Osteoblast (primary cell): ENCODE measurements at regions not wholly inside any gene's neighbourhood (a gene's known extent, or its start where the extent isn't known, plus 50 kb on each side); places are given as distances from the start of the nearest gene placed in this dataset.

Source experiments
- DNase-seq: peaks from one replicate; pipeline ENCODE4 v3.0.0; 2011; ENCODE audit warnings: low spot score, mixed read lengths; ENCODE audit not compliant: insufficient read length; ENCODE audit errors: missing footprints
- H2AFZ ChIP-seq: 2 replicates; pipeline ENCODE4 v1.6.0; 2011; ENCODE audit warnings: mild to moderate bottlenecking, low read length
- H3K27ac ChIP-seq: 2 replicates; pipeline ENCODE4 v1.5.1; 2011; ENCODE audit warnings: mild to moderate bottlenecking, low read depth, low read length, moderate library complexity
- H3K27me3 ChIP-seq: 2 replicates; pipeline ENCODE4 v1.6.0; 2012; ENCODE audit warnings: mild to moderate bottlenecking, control low read depth, inconsistent platforms, low read length, moderate library complexity; ENCODE audit not compliant: insufficient read depth
- H3K36me3 ChIP-seq: 2 replicates; pipeline ENCODE4 v1.5.1; 2011; ENCODE audit warnings: mild to moderate bottlenecking, low read length, control low read depth, moderate library complexity; ENCODE audit not compliant: insufficient read depth
- H3K4me1 ChIP-seq: 2 replicates; pipeline ENCODE4 v1.5.1; 2011; ENCODE audit warnings: mild to moderate bottlenecking, low read length, control low read depth, moderate library complexity; ENCODE audit not compliant: insufficient read depth
- H3K4me2 ChIP-seq: 2 replicates; pipeline ENCODE4 v1.6.0; 2011; ENCODE audit warnings: mild to moderate bottlenecking, low read length; ENCODE audit not compliant: insufficient read depth
- H3K4me3 ChIP-seq: fragments of 200-600 bp; sonication (generic); 3 replicates; pipeline ENCODE4 v1.5.1; 2012; ENCODE audit warnings: mild to moderate bottlenecking, low read length, inconsistent platforms; ENCODE audit not compliant: insufficient read depth
- H3K79me2 ChIP-seq: 2 replicates; pipeline ENCODE4 v1.6.0; 2012; ENCODE audit warnings: mild to moderate bottlenecking, low read length, control low read depth, inconsistent platforms; ENCODE audit not compliant: insufficient read depth
- H3K9me3 ChIP-seq: 2 replicates; pipeline ENCODE4 v1.5.1; 2011; ENCODE audit warnings: low read depth, low read length, control low read depth
- H4K20me1 ChIP-seq: 2 replicates; pipeline ENCODE4 v1.6.0; 2012; ENCODE audit warnings: mild to moderate bottlenecking, low read length, control low read depth; ENCODE audit not compliant: insufficient read depth
- TF ChIP-seq, protein P1 (sequence below): IDR thresholded peaks from 2 replicates; pipeline ENCODE4 v1.5.1; 2011; ENCODE audit warnings: mild to moderate bottlenecking, low read depth, low read length, moderate library complexity; ENCODE audit errors: extremely low read depth

GRCh38 chr15:95883064-95883463, 447.4 kb upstream of the NR2F2 start:
- no peaks in the 10 kb centered on the region for H3K36me3 ChIP-seq
- no peaks in the 10 kb centered on the region for H3K27me3 ChIP-seq
- peaks cover 2% of the 10 kb centered on the region for H3K4me1 ChIP-seq
- no peaks in the 10 kb centered on the region for H3K79me2 ChIP-seq
- no peaks in the 10 kb centered on the region for H3K9me3 ChIP-seq
- DNase-seq = no peak
- H2AFZ ChIP-seq = no peak overlapping the region
- no peak overlapping the region for H3K27ac ChIP-seq
- H4K20me1 ChIP-seq = no peaks in the 10 kb centered on the region
- no peak overlapping the region for H3K4me3 ChIP-seq
- H3K4me2 ChIP-seq = no peak overlapping the region
- TF ChIP-seq, protein P1, sequence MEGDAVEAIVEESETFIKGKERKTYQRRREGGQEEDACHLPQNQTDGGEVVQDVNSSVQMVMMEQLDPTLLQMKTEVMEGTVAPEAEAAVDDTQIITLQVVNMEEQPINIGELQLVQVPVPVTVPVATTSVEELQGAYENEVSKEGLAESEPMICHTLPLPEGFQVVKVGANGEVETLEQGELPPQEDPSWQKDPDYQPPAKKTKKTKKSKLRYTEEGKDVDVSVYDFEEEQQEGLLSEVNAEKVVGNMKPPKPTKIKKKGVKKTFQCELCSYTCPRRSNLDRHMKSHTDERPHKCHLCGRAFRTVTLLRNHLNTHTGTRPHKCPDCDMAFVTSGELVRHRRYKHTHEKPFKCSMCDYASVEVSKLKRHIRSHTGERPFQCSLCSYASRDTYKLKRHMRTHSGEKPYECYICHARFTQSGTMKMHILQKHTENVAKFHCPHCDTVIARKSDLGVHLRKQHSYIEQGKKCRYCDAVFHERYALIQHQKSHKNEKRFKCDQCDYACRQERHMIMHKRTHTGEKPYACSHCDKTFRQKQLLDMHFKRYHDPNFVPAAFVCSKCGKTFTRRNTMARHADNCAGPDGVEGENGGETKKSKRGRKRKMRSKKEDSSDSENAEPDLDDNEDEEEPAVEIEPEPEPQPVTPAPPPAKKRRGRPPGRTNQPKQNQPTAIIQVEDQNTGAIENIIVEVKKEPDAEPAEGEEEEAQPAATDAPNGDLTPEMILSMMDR = no peak

DNA sequence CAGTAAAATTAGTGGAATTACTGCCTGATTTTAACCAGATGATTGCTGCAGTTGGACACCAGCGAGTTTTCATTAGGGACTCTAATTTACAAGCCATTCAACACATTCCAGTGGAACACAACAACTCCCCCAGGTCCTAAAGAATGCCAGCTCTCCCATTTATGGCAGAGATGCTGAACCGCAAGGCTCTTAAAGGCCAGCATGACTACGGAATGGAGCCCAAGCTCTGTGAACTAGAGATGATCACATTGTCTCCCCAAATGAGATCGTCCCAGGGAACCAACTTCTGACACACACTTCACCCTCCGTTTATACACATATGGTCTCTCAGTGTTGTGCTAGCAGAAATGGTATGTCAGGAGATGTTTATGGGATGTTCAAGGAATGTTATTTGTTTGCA, 446.2 kb upstream of the NR2F2 start:
- Histone ChIP-seq H4K20me1 (no peaks in the 10 kb centered on the region), H3K4me1 (peaks cover 2% of the 10 kb centered on the region), H3K4me2 (peak overlapping the region; percentile 22), H3K4me3 (no peak overlapping the region), H3K9me3 (no peaks in the 10 kb centered on the region), H3K79me2 (no peaks in the 10 kb centered on the region), H2AFZ (peak overlapping the region; percentile 9), H3K36me3 (no peaks in the 10 kb centered on the region), H3K27me3 (no peaks in the 10 kb centered on the region), H3K27ac (no peak overlapping the region)
- TF ChIP-seq, protein P1 = no peak
- DNase-seq = peak; percentile 19

GRCh38 chr15:95887666-95888390, 442.7 kb upstream of the NR2F2 start:
- Histone ChIP-seq H3K27ac (no peak overlapping the region), H3K36me3 (no peaks in the 10 kb centered on the region), H3K27me3 (no peaks in the 10 kb centered on the region), H3K4me1 (peaks cover 2% of the 10 kb centered on the region), H4K20me1 (no peaks in the 10 kb centered on the region), H3K9me3 (no peaks in the 10 kb centered on the region), H3K4me2 (peak overlapping the region; percentile 45), H3K4me3 (no peak overlapping the region), H2AFZ (no peak overlapping the region), H3K79me2 (no peaks in the 10 kb centered on the region)
- DNase-seq = no peak
- TF ChIP-seq, protein P1 = no peak

- H2AFZ ChIP-seq = no peak overlapping the region
- H3K4me3 ChIP-seq = no peak overlapping the region
- no peaks in the 10 kb centered on the region for H3K36me3 ChIP-seq
- no peaks in the 10 kb centered on the region for H3K27me3 ChIP-seq
- TF ChIP-seq, protein P1 = no peak
- peaks cover 2% of the 10 kb centered on the region for H3K4me1 ChIP-seq
- no peak overlapping the region for H3K4me2 ChIP-seq
- no peak for DNase-seq
- no peaks in the 10 kb centered on the region for H4K20me1 ChIP-seq
- no peak overlapping the region for H3K27ac ChIP-seq
- no peaks in the 10 kb centered on the region for H3K9me3 ChIP-seq
- no peaks in the 10 kb centered on the region for H3K79me2 ChIP-seq
These were observed 441.7 kb upstream of the NR2F2 start for GRCh38 chr15:95888762-95889161.
